KOPT-K1 (cell line): ENCODE measurements at regions not wholly inside any gene's neighbourhood (a gene's known extent, or its start where the extent isn't known, plus 50 kb on each side); places are given as distances from the start of the nearest gene placed in this dataset.

Experiments used
- H3K27ac ChIP-seq: fragments of 200-600 bp; sonication (generic); 2 replicates; pipeline ENCODE4 v1.5.1; 2016; ENCODE audit warnings: antibody characterized with exemption, mild to moderate bottlenecking, low read depth, low read length; ENCODE audit not compliant: poor library complexity, severe bottlenecking
- H3K36me3 ChIP-seq: fragments of 200-600 bp; sonication (generic); 2 replicates; pipeline ENCODE4 v1.5.1; 2017; ENCODE audit warnings: antibody characterized with exemption, mild to moderate bottlenecking, low read length, moderate library complexity; ENCODE audit not compliant: insufficient read depth
- H3K9me3 ChIP-seq: fragments of 200-600 bp; sonication (generic); 2 replicates; pipeline ENCODE4 v1.5.1; 2017; ENCODE audit warnings: antibody characterized with exemption, low read length, mild to moderate bottlenecking; ENCODE audit not compliant: insufficient read depth, poor library complexity, severe bottlenecking

DNA sequence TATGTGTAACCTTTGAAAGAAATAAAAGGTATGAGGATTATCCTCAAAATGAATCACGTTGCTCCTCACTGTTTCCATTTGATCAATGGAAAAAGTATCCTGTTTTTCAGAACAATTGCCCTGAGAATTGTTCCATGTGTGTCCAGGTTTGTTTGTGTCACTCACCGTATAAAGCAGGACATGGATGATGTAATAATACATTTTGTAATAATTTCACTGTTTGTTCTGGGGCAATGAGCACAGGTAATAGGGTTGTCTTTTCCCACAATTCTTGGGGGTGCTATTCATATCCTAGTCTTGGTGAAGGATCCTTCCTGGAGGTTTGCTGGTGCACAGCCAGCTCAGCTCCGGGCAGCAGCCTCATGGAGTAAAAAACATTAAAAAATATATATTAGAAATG, 510.8 kb upstream of the MCTP2 start:
- H3K36me3 ChIP-seq = no peaks in the 10 kb centered on the region
- no peaks in the 10 kb centered on the region for H3K9me3 ChIP-seq
- no peak overlapping the region for H3K27ac ChIP-seq

DNA sequence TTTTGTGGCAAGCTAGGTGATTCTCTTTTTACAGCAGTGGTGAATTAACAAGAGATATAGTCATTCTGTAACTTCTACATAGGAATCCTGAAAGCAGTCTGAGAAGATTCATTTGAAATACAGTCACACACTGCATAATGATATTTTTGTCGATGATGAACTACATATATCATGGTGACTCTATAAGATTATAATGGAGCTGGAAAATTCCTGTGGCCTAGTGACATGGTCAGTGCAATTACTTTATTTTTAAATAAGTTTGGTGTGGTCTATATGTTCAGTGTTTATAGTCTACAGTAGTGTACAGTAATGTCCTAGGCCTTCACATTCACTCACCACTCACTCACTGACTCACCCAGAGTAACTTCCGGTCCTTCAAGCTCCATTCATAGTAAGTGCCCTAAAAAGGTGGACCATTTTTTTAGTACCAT, 511.4 kb upstream of the MCTP2 start:
- Histone ChIP-seq H3K36me3 (no peaks in the 10 kb centered on the region), H3K9me3 (no peaks in the 10 kb centered on the region), H3K27ac (no peak overlapping the region)

DNA sequence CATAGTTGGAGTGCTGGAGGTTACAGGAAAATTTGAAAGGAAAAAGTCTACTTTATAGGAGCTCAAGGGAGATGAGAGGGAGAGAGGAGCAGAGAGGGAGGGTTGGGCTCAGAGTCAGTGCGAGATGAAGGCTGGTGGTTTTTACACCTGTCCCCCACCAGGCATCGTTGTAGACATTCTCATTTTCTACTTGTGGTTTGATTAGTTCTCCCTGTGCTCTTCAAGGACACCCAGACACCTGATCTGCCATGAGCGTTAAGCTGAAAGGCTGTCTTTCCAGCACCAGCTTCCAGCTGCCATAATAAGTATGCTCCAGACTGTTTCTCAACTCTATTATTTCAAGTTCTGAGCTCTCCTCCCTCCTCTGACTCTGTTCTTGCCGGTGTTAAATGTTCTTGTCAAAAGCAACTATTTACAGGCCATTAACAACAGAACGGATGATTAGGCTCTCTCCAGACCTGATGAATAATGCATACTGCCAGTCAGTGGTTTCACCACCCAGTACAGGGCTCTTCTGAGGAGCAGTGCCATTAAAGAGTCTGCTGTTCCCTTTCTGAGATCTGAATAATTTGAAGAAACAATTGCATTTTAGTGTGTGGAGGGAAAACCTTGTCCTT, 514.6 kb upstream of the MCTP2 start:
- Histone ChIP-seq H3K9me3 (no peaks in the 10 kb centered on the region), H3K27ac (no peak overlapping the region), H3K36me3 (no peaks in the 10 kb centered on the region)

DNA sequence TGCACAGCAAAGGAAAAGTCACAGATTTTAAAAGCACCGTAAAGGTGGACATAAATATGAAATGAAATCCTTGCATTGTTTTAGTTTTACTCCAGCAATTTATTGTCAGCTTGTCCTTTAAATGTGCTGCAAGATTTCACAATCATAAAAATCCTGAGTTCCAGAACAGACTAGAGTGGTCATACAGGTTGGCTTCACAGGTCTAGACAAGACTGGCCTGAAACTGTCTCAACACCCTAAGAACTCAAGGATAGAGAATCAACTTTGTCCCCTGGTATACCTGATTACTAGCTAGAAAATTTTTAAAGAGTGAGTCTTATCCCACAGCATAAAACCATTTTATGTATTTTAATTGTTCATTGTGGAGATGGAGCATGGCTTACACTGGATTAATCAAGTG, 521.7 kb upstream of the MCTP2 start:
- no peaks in the 10 kb centered on the region for H3K9me3 ChIP-seq
- H3K36me3 ChIP-seq = no peaks in the 10 kb centered on the region
- H3K27ac ChIP-seq = no peak overlapping the region

DNA sequence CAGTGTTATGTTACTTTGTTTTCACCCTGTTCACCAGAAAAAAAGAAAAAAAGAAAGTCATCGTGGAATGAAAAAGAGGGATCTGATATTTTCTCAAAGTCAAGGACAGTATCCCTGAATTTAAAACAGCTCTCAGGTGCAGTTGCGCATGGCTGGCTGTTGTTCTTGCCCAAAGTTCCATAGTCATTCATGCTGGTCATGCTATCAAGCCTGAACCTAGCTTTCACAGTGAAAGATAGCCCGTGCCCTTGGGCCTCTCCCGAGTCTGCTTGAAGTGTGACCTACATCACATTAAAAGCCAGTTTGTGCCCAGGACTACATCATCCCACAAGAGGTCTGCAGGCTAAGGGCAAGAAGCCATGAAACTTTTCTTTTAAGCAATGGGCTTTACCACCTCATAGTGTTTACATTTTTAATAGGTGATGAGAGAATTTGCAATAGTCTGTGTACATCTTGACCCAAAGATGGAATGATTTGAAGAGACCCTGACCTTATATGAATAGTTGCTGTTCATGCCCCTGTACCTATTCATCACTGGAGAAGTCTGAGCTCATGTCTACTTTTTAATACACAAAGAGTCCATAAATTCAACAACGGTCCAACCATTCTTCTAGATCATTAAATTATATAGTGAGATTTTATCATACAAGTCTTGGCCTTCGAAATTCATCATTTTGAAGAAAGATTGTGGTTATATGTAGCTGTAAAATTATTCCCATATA, 522.5 kb upstream of the MCTP2 start:
- no peak overlapping the region for H3K27ac ChIP-seq
- no peaks in the 10 kb centered on the region for H3K9me3 ChIP-seq
- no peaks in the 10 kb centered on the region for H3K36me3 ChIP-seq

DNA sequence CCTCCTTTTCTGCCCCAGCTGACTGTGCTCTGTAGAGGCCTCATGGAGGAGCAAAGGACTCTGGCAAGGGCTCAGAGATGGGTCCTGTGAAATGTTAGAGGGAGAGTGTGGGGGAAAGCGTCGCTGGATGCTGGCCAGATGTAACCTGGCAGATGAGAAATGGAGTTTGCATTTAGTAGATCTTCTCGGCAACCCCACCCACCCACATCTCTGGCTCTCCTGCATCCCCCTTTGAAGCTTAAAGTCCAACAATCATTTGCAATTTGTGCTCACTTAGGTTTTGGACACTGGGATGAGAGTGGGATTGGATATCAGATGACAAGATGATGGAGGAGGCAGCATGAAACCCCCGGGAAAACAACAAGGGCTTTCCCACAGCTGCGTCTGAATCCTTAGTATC, 523.6 kb upstream of the MCTP2 start:
- Histone ChIP-seq H3K9me3 (no peaks in the 10 kb centered on the region), H3K27ac (no peak overlapping the region), H3K36me3 (no peaks in the 10 kb centered on the region)

DNA sequence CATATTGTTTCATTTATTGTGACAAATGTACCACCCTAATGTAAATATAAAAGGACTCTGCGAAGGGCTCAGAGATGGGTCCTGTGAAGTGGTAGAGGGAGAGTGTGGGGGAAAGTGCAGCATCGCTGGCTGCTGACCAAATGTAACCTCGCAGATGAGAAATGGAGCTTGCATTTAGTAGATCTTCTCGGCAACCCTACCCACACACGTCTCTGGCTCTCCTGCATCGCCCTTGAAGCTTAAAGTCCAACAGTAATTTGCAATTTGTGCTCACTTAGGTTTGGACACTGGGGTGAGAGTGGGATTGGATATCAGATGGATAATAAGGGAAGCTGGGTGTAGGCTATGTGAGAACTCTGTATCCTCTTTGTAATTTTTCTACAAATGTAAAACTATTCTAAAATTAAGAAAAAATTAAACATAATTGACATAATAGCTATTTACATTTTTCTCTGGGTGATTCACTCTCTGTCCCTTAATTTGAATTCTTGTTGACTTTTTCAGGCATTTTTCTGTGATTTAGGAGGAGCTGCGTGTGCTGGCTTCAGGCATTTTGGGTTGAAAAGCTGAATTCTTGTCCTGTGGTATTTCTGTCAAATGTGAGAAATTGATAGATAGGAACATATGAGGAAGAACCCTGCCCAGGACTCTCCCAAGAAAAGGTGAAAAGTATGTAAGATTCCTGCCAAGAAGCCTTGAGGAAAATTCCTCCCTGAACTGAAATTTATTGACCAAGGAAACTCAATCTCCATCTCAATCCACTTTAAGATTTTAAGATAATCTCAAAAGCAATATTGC, 524.7 kb upstream of the MCTP2 start:
- Histone ChIP-seq H3K36me3 (no peaks in the 10 kb centered on the region), H3K9me3 (no peaks in the 10 kb centered on the region), H3K27ac (no peak overlapping the region)

DNA sequence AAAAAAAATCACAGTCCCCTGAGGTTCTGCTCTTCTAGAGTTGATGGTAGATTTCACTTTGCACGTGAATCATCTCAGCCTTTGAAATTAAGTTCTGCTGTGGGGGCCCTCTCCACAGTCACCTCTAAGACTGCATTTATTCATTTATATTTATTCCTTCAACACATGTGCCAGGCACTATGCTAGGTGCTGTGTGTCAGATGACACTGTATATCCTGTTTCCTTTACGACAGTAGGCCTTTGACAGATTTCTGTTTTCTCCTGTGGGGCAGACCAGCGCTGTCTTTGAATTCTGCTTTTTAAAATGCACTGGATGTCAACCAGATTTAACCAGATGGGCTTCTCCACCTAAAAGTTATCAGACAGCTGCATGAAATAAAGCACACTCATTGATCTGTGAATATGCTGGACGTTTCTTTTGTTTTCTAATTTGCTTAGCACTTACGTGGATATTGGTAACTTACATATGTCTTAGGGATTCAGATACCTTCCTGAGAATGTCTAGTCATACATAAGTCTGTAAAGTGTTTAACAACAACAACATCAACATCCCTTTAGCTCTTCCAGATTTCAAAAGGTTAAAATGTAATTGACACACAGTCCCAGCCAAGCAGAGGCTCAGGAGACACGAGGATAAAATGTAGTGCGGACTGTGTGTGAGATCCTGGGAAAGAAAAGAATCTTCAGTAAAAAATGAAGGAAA, 525.5 kb upstream of the MCTP2 start:
- no peaks in the 10 kb centered on the region for H3K9me3 ChIP-seq
- no peak overlapping the region for H3K27ac ChIP-seq
- no peaks in the 10 kb centered on the region for H3K36me3 ChIP-seq

DNA sequence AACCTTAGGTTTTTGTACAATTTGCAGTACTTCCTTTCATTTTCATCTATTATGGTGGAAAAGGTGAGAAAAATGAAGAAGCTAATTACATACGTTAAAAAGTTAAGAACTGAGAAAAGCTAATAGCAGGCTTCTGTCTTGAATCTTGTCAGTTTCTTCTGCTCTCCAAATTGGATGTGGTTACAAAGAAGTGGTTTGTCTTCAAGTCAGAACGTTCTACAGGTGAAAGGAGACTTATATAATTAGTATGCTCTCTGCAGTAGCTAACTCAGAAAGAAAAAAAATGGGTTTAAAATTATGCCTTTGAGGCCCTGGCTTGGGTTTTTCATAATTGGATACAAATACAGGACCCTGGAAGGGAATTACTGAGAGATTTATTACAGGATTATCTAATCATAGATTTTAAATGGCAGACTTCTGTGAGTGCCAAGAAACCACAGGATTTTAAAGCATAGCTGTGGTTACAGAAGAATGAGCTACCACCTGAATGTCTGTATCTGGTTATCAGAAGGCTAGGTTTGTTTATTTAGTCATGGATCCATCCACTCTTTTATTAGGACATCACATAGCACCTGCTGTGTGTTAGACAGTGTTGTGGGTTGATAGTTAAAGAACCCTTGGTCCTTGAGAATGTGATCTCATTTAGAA, 528.1 kb upstream of the MCTP2 start:
- Histone ChIP-seq H3K9me3 (no peaks in the 10 kb centered on the region), H3K27ac (no peak overlapping the region)

DNA sequence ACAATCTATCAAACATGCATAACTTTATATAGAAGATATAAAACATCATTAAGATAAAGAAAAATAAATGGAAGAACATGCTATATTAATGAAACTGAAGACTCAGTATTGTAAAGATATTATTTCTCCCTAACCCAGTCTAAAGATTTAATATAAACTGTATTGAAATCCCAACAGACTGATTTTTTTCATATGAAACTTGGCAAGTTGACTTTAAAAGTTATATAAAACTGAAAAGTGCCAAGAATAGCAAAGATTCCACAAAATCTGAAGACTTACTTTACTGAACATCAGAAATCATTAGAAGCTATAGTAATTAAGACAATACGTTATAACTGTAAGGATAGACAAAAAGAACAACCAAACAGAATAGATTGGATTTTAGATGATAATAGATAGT, 531.3 kb upstream of the MCTP2 start:
- Histone ChIP-seq H3K36me3 (no peaks in the 10 kb centered on the region), H3K9me3 (no peaks in the 10 kb centered on the region), H3K27ac (no peak overlapping the region)

More for the DNA sequence above, 528.1 kb upstream of the MCTP2 start:
- no peaks in the 10 kb centered on the region for H3K36me3 ChIP-seq

DNA sequence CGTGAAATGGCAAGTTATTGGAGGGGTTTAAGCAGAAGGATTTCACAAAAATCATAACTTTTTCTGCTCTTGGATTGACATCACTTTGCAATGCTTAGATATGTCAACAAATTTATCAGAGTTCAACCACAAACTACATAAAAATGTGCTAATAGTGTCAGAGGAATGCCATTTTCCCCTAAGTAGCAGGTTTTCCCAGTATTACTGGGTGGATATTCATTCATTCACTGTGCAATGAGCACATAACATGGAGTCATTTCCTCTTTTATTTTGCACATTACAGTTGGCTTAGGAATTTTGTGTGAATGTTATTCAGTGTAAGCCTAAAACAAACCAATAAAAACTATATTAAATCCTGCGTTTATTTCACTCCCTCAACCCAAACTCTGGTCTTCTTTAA, 537.3 kb upstream of the MCTP2 start:
- Histone ChIP-seq H3K36me3 (no peaks in the 10 kb centered on the region), H3K9me3 (no peaks in the 10 kb centered on the region), H3K27ac (no peak overlapping the region)

DNA sequence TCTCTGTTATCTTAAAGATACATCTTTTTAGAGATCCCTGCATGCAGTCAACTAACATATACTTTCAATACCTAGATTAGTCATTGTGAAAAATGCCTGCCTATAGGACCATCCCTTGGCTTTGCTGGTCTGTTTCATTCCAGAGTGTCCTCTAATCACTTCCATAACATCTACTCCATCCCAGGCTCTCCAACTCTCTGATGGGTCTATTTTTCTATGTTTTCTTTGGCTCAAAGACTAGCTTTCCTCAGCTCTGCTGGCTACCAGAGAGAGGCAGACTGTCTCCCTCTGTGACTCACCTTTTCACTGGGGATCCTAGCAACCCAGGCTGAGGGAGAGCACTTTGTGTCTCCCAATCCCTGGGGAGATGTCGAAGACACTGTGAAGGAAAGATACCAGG, 547.7 kb upstream of the MCTP2 start:
- H3K9me3 ChIP-seq = peaks cover 24% of the 10 kb centered on the region
- H3K36me3 ChIP-seq = no peaks in the 10 kb centered on the region
- no peak overlapping the region for H3K27ac ChIP-seq

DNA sequence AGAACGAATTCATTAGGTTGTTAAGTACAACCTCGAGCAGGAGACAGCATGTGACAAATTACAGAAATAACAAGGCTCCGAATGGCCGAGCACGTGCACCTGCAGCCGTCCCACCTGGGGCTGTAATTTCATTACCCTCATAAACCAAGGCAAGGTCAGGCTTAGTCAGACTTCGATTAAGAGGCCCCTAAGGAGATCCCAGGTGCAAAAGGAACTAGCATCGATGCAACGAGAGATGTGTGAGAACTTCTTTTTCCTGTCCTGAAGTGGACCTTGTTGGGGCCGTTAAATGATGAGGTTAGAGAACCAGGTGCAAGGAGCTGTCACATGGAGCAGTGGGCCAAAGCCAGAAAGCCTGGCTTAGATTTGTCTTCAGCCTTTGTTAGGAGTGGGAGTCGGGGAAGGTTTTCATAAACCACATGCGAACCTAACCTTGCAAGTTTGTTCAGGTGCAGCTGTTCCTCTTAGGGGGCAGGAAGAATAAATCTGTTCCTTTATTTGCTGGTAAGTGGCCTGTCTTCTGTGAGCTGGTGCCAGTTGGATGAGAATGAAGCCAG, 559.9 kb upstream of the MCTP2 start:
- H3K9me3 ChIP-seq = no peaks in the 10 kb centered on the region
- no peaks in the 10 kb centered on the region for H3K36me3 ChIP-seq
- H3K27ac ChIP-seq = no peak overlapping the region

DNA sequence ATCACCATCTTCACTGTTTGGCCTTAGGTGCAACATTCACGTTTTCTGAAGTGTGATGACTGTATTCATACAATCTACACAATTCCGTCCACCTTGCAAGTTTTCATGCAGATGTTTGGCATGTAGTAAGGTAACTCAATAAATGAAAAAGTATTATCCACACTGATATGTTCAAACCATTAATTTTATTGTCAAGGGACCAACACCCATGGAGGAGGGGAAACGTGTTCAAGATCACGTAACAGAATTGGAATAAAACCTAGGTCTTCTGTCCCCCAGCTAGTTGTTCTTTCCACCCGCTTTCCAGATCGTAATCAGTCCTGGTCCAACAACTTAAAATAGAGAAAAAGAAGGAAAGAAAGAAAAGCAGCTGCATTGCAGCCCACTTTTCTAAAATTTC, 560.4 kb upstream of the MCTP2 start:
- Histone ChIP-seq H3K27ac (no peak overlapping the region), H3K36me3 (no peaks in the 10 kb centered on the region), H3K9me3 (no peaks in the 10 kb centered on the region)
